MCF 10A (cell line): ENCODE measurements at regions not wholly inside any gene's neighbourhood (a gene's known extent, or its start where the extent isn't known, plus 50 kb on each side); places are given as distances from the start of the nearest gene placed in this dataset.

Experiments used
- BruUV-seq: library from RNA; stranded (reverse); fragments of 400-500 nt; replicated peaks from 2 replicates; lab custom pipeline; 2021; lab: Mats Ljungman, UMichigan
- CTCF ChIA-PET: fragments of 300-600 bp; sonication (Branson Sonifier 250); formaldehyde crosslinking; extraction: SDS; loops from one replicate; lab custom pipeline; 2021; ENCODE audit warnings: antibody characterized with exemption, inconsistent platforms; lab: Yijun Ruan, JAX
- POLR2A ChIA-PET: fragments of 300-600, 350-650 bp; sonication (Branson Sonifier 250); formaldehyde crosslinking; extraction: SDS; loops from one replicate; lab custom pipeline; 2020; ENCODE audit warnings: antibody characterized with exemption, inconsistent platforms; lab: Yijun Ruan, JAX
- DNase-seq: peaks from one replicate; pipeline ENCODE4 v3.0.0-alpha.2; 2018; ENCODE audit not compliant: unreplicated experiment
- H3K27ac Mint-ChIP-seq: one replicate; pipeline ENCODE4 v1.8.0; 2022; ENCODE audit warnings: mild to moderate bottlenecking, low read depth, mixed read lengths; ENCODE audit not compliant: unreplicated experiment
- H3K27me3 Mint-ChIP-seq: one replicate; pipeline ENCODE4 v1.8.0; 2022; ENCODE audit warnings: mixed read lengths; ENCODE audit not compliant: insufficient read depth, unreplicated experiment
- H3K36me3 Mint-ChIP-seq: one replicate; pipeline ENCODE4 v1.8.0; 2022; ENCODE audit warnings: mild to moderate bottlenecking, moderate library complexity, mixed read lengths; ENCODE audit not compliant: insufficient read depth, unreplicated experiment
- H3K4me1 Mint-ChIP-seq: one replicate; pipeline ENCODE4 v1.8.0; 2022; ENCODE audit warnings: mixed read lengths; ENCODE audit not compliant: insufficient read depth, unreplicated experiment
- H3K4me3 Mint-ChIP-seq: one replicate; pipeline ENCODE4 v1.8.0; 2022; ENCODE audit warnings: mild to moderate bottlenecking, moderate library complexity, mixed read lengths; ENCODE audit not compliant: unreplicated experiment
- H3K9me3 Mint-ChIP-seq: one replicate; pipeline ENCODE4 v1.8.0; 2022; ENCODE audit warnings: mixed read lengths; ENCODE audit not compliant: unreplicated experiment
- intact Hi-C: fragments of 100-400 bp; cut with micrococcal nuclease; formaldehyde crosslinking; loops from 2 replicates; pipeline ENCODE4 v1.14.1; 2022
- TF ChIP-seq, protein P1 (sequence below): fragments of 200-600 bp; IDR thresholded peaks from one replicate; pipeline ENCODE4 v1.8.0; 2022; ENCODE audit warnings: antibody characterized with exemption, mild to moderate bottlenecking; ENCODE audit not compliant: unreplicated experiment

DNA sequence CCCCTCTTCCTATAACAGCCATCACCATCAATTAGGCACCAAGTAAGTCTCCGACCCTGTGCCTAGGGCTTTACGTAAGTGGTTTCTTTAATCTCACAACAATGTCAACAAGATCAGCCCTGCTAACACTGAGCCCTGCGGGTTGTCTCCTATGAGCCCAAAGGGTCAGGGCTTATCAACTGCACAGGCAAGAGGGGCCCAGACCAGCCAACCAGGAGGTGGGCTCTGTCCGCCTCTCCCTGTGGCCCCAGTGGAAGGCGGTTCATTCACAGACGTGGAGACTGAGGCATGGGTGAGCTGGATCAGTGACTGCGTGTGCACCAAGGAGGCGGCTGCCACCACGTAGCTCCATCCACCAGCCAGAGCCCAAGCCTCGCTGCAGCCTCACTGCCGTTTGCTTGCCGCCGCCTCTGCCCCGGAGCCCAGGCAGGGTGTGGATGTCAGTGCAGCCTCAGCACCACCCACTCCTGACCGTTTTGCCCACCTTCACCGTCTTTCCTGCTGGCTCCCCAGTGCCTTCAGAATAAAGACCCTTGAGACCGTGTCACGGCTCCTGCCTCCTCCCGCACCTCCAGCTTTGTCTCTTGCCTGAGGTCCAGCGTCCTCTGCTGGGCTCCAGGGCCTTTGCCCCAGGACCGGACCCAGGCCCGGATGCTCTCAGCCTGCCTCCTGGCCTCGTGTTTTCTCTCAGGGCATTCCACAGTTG, 78.7 kb downstream of the DLL1 start:
- Mint-ChIP-seq H3K4me1 (no peaks in the 10 kb centered on the region), H3K9me3 (peaks cover 13% of the 10 kb centered on the region)
- DNase-seq: no peak

DNA sequence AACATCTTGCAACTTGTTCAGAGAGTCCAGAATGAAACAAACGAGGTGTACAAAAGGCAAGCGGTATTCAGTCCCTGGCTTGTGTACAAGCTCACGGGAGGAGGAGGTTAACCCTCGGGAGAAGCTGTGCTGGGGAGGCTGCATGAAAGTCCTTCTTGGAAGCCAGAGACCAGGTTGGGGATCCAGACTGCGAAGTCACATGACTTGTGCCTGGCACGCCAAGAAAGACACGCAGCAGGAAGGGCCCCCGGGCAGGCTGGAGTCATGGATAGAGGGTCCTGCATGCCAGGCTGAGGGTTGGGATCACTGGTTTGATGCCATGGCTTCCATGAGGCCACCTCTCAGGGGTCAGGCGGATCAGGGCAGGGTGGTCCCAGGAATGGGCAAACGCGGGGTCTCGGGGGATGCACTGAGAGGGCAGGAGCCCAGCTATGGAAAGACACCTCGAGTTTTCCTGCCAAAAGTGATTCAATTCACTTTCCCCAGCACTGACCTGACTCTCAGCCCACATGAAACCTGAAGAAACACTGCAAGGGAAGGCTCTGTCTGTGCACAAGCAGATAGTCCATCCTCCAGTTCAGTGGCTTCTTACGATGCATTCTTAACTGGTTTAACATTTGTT, 79.4 kb downstream of the DLL1 start:
- POLR2A ChIA-PET: no interaction called here
- Mint-ChIP-seq H3K27ac (no peak overlapping the region), H3K36me3 (peaks cover 6% of the 10 kb centered on the region), H3K27me3 (peaks cover 20% of the 10 kb centered on the region), H3K4me3 (no peak overlapping the region), H3K9me3 (peaks cover 13% of the 10 kb centered on the region), H3K4me1 (no peaks in the 10 kb centered on the region)
- CTCF ChIA-PET: no interaction called here
- TF ChIP-seq, protein P1, sequence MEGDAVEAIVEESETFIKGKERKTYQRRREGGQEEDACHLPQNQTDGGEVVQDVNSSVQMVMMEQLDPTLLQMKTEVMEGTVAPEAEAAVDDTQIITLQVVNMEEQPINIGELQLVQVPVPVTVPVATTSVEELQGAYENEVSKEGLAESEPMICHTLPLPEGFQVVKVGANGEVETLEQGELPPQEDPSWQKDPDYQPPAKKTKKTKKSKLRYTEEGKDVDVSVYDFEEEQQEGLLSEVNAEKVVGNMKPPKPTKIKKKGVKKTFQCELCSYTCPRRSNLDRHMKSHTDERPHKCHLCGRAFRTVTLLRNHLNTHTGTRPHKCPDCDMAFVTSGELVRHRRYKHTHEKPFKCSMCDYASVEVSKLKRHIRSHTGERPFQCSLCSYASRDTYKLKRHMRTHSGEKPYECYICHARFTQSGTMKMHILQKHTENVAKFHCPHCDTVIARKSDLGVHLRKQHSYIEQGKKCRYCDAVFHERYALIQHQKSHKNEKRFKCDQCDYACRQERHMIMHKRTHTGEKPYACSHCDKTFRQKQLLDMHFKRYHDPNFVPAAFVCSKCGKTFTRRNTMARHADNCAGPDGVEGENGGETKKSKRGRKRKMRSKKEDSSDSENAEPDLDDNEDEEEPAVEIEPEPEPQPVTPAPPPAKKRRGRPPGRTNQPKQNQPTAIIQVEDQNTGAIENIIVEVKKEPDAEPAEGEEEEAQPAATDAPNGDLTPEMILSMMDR: no peak
- no TSS peak for BruUV-seq
- DNase-seq: no peak
- intact Hi-C loops: no loop called here

More for the DNA sequence above, 78.7 kb downstream of the DLL1 start:
- intact Hi-C loops: no loop called here
- POLR2A ChIA-PET: no interaction called here
- Mint-ChIP-seq H3K27ac (no peak overlapping the region), H3K4me3 (no peak overlapping the region), H3K27me3 (peaks cover 20% of the 10 kb centered on the region), H3K36me3 (peaks cover 6% of the 10 kb centered on the region)
- no TSS peak for BruUV-seq
- TF ChIP-seq, protein P1: no peak
- CTCF ChIA-PET: interaction anchor here (0.6 kb wide), 1 partner anchor 294 kb away, joined by 4 read pairs; no protein-coding TSS in a partner anchor

DNA sequence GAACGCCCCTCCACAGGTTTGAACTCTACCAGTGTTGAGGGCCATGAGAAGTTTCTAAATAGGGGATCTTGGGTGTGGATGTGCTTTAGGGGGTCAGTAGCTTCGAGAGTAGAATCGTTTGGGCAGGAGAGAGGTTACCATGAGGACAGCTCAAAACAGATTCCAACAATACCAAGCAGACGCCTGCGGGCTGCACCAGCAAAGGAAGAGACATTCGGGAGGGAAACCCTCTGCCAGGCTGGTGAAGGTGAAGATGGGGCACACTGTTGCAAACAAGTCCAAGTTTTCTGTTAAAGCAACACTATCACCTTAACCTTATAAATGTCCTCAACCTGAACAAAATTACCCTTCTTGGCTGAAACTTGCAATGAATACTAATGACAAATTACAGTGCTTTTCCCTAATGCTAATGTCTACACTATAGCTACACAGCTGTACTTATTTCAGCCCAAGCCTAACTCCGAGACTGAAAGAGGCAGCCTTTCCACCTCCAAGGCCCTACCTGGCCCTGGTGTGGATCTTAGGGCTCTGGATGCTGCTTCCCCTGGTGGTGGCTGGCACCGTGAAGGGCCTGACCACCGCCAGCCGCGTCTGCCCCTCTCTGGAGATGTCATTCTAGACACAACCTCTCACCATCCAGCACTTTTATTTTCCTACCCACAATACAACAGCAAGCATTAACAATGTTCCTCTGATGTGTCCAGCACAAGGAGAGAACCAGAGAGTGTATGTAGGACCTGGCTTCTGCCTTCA, 80.1 kb downstream of the DLL1 start:
- no peak for DNase-seq
- no TSS peak for BruUV-seq
- Mint-ChIP-seq H3K27me3 (peaks cover 20% of the 10 kb centered on the region), H3K9me3 (peaks cover 13% of the 10 kb centered on the region), H3K27ac (no peak overlapping the region), H3K36me3 (peaks cover 6% of the 10 kb centered on the region), H3K4me1 (no peaks in the 10 kb centered on the region), H3K4me3 (no peak overlapping the region)
- CTCF ChIA-PET: no interaction called here
- TF ChIP-seq, protein P1: no peak
- intact Hi-C loops: no loop called here
- POLR2A ChIA-PET: no interaction called here

DNA sequence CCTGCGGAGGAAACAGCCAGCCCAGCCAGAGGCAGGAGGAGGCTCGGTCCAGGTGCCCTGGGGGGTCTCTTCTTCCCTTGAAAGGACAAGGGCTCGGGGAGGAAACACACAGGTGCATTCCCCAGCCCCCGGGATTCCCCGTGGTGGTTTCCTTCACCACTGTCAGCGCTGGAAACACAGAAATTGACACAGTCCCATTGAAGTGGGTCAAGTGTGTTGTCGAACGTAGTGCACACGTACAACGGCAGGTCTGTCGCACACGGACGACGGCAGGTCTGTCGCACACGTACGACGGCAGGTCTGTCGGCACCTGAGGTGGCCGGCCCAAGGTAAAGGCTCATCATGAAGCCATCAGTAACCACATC, 80.9 kb downstream of the DLL1 start:
- DNase-seq: no peak
- H3K4me3 Mint-ChIP-seq: no peak overlapping the region
- H3K9me3 Mint-ChIP-seq: peaks cover 13% of the 10 kb centered on the region
- peaks cover 6% of the 10 kb centered on the region for H3K36me3 Mint-ChIP-seq
- H3K4me1 Mint-ChIP-seq: no peaks in the 10 kb centered on the region
- TF ChIP-seq, protein P1: no peak
- peaks cover 20% of the 10 kb centered on the region for H3K27me3 Mint-ChIP-seq
- ChIA-PET CTCF (no interaction called here), POLR2A (no interaction called here)
- no peak overlapping the region for H3K27ac Mint-ChIP-seq
- no TSS peak for BruUV-seq
- intact Hi-C loops: no loop called here
